SK-N-SH (cell line): ENCODE measurements at regions not wholly inside any gene's neighbourhood (a gene's known extent, or its start where the extent isn't known, plus 50 kb on each side); places are given as distances from the start of the nearest gene placed in this dataset.

ENCODE experiments used
- CTCF ChIA-PET: fragments of 300-600, 350-600 bp; formaldehyde crosslinking; extraction: SDS; loops from one replicate; lab custom pipeline; 2021; lab: Yijun Ruan, JAX
- POLR2A ChIA-PET: fragments of 350-600 bp; sonication (Branson Sonifier 250); formaldehyde crosslinking; extraction: SDS; loops from one replicate; lab custom pipeline; 2020; ENCODE audit warnings: antibody characterized with exemption, inconsistent platforms; lab: Yijun Ruan, JAX
- DNase-seq: peaks from one replicate; pipeline ENCODE4 v3.0.0; 2012
- H2AFZ ChIP-seq: fragments of 200-600 bp; sonication (generic); 2 replicates; pipeline ENCODE4 v1.8.1; 2016; ENCODE audit warnings: antibody characterized with exemption, mild to moderate bottlenecking, low read depth
- H3F3A ChIP-seq: fragments of 200-600 bp; sonication (generic); replicated peaks from 2 replicates; pipeline ENCODE3; 2016; ENCODE audit warnings: antibody characterized with exemption, mild to moderate bottlenecking; ENCODE audit not compliant: insufficient read depth
- H3K27ac ChIP-seq, 2 experiments: fragments of 200-500 bp in 1 of 2; fragments of 200-600 bp in 1 of 2; sonication (Bioruptor generic) in 1 of 2; sonication (generic), shearing (Covaris generic) in 1 of 2; 2 replicates each; pipeline versions ENCODE4 v1.5.1 to v1.6.1; 2014 to 2016; ENCODE audit warnings: low read depth in 2 of 2, inconsistent platforms in 1 of 2, low read length in 1 of 2, mild to moderate bottlenecking in 1 of 2, mixed read lengths in 1 of 2
- H3K27me3 ChIP-seq: fragments of 200-600 bp; sonication (generic), shearing (Covaris generic); 2 replicates; pipeline ENCODE4 v1.6.1; 2016; ENCODE audit warnings: mixed run types; ENCODE audit not compliant: insufficient read depth
- H3K36me3 ChIP-seq, 2 experiments: fragments of 200-500 bp in 1 of 2; fragments of 200-600 bp in 1 of 2; sonication (Bioruptor generic) in 1 of 2; sonication (generic) in 1 of 2; replicated peaks in 1 of 2; 2 replicates each; pipeline versions ENCODE3 to v1.5.1; 2014 to 2016; ENCODE audit warnings: low read length in 1 of 2, mild to moderate bottlenecking in 1 of 2; ENCODE audit not compliant: insufficient read depth in 2 of 2, control insufficient read depth in 1 of 2
- H3K4me1 ChIP-seq, 2 experiments: fragments of 200-500 bp in 1 of 2; fragments of 200-600 bp in 1 of 2; sonication (Bioruptor generic) in 1 of 2; sonication (generic), shearing (Covaris generic) in 1 of 2; 2 replicates each; pipeline versions ENCODE4 v1.5.1 to v1.6.1; 2014 to 2016; ENCODE audit warnings: low read depth in 1 of 2, low read length in 1 of 2, mixed run types in 1 of 2; ENCODE audit not compliant: insufficient read depth in 2 of 2, control insufficient read depth in 1 of 2
- H3K4me2 ChIP-seq: fragments of 200-600 bp; sonication (generic), shearing (Covaris generic); 2 replicates; pipeline ENCODE4 v1.6.1; 2017; ENCODE audit warnings: mixed run types
- H3K4me3 ChIP-seq, 2 experiments: fragments of 200-500 bp in 1 of 2; fragments of 200-600 bp in 1 of 2; sonication (Bioruptor generic) in 1 of 2; sonication (generic), shearing (Covaris generic) in 1 of 2; 2 replicates each; pipeline versions ENCODE4 v1.5.1 to v1.8.1; 2014 to 2016; ENCODE audit warnings: low read depth in 2 of 2, inconsistent platforms in 1 of 2, low read length in 1 of 2, mild to moderate bottlenecking in 1 of 2, mixed read lengths in 1 of 2, moderate library complexity in 1 of 2
- H3K79me2 ChIP-seq: fragments of 200-600 bp; sonication (generic); 2 replicates; pipeline ENCODE4 v1.8.1; 2017; ENCODE audit warnings: mild to moderate bottlenecking; ENCODE audit not compliant: insufficient read depth
- H3K9ac ChIP-seq: fragments of 200-600 bp; sonication (generic); 2 replicates; pipeline ENCODE4 v1.6.1; 2017; ENCODE audit warnings: mixed run types
- H3K9me2 ChIP-seq: fragments of 200-600 bp; sonication (generic); 2 replicates; pipeline ENCODE4 v1.6.1; 2017; ENCODE audit warnings: mixed run types
- H3K9me3 ChIP-seq: fragments of 200-600 bp; sonication (generic); 2 replicates; pipeline ENCODE4 v1.6.1; 2017; ENCODE audit warnings: mixed run types, mild to moderate bottlenecking, moderate library complexity
- H4K20me1 ChIP-seq: fragments of 200-600 bp; sonication (generic); 2 replicates; pipeline ENCODE4 v1.6.1; 2017; ENCODE audit warnings: mild to moderate bottlenecking, mixed run types; ENCODE audit not compliant: insufficient read depth
- CHD2 ChIP-seq: fragments of 150-350 bp; IDR thresholded peaks from 2 replicates; pipeline ENCODE4 v1.6.1; 2018; ENCODE audit warnings: low read length; ENCODE audit not compliant: partially characterized antibody
- ELF1 ChIP-seq: IDR thresholded peaks from 2 replicates; pipeline ENCODE4 v1.4.0; 2012
- EP300 ChIP-seq, 2 experiments: IDR thresholded peaks; 2 replicates each; pipeline versions ENCODE4 v1.4.0 to v1.6.1; 2012; ENCODE audit warnings: borderline replicate concordance in 1 of 2, low read depth in 1 of 2, low read length in 1 of 2
- FOXJ3 ChIP-seq: sonication (generic); formaldehyde crosslinking; IDR thresholded peaks from 2 replicates; pipeline ENCODE4 v1.5.1; 2020; ENCODE audit warnings: mild to moderate bottlenecking, missing genetic modification reagents
- GATA2 ChIP-seq: sonication (generic); formaldehyde crosslinking; IDR thresholded peaks from 2 replicates; pipeline ENCODE4 v1.5.0; 2020; ENCODE audit warnings: mild to moderate bottlenecking, missing genetic modification reagents
- IRF3 ChIP-seq: fragments of 150-350 bp; IDR thresholded peaks from 2 replicates; pipeline ENCODE4 v1.6.1; 2016; ENCODE audit warnings: mild to moderate bottlenecking, low read depth, low read length
- JUND ChIP-seq: IDR thresholded peaks from 2 replicates; pipeline ENCODE4 v1.4.0; 2012
- MEF2A ChIP-seq: IDR thresholded peaks from 2 replicates; pipeline ENCODE4 v1.4.0; 2012; ENCODE audit warnings: low read depth, borderline replicate concordance
- NFIC ChIP-seq: IDR thresholded peaks from 2 replicates; pipeline ENCODE4 v1.4.0; 2012; ENCODE audit warnings: borderline replicate concordance
- NRF1 ChIP-seq: IDR thresholded peaks from 2 replicates; pipeline ENCODE4 v1.6.1; 2012; ENCODE audit warnings: low read depth, mild to moderate bottlenecking, low read length
- PBX3 ChIP-seq: IDR thresholded peaks from 2 replicates; pipeline ENCODE4; 2012
- POLR2AphosphoS5 ChIP-seq: IDR thresholded peaks from 2 replicates; pipeline ENCODE4 v1.6.1; 2012; ENCODE audit warnings: low read depth, low read length
- RAD21 ChIP-seq: IDR thresholded peaks from 2 replicates; pipeline ENCODE4 v1.6.1; 2012; ENCODE audit warnings: mild to moderate bottlenecking, low read length
- REST ChIP-seq: IDR thresholded peaks from 2 replicates; pipeline ENCODE4 v1.6.1; 2012; ENCODE audit warnings: mild to moderate bottlenecking, low read depth, low read length, moderate library complexity
- RFX5 ChIP-seq: IDR thresholded peaks from 2 replicates; pipeline ENCODE4 v1.6.1; 2012; ENCODE audit warnings: mild to moderate bottlenecking, improper control_type of control experiment, low read length
- TAF1 ChIP-seq: IDR thresholded peaks from 2 replicates; pipeline ENCODE4 v1.6.1; 2012; ENCODE audit warnings: low read depth, mild to moderate bottlenecking, low read length, moderate library complexity, borderline replicate concordance
- TEAD4 ChIP-seq: IDR thresholded peaks from 2 replicates; pipeline ENCODE4 v1.4.0; 2012; ENCODE audit warnings: mild to moderate bottlenecking, borderline replicate concordance; ENCODE audit not compliant: insufficient read depth
- USF1 ChIP-seq: IDR thresholded peaks from 2 replicates; pipeline ENCODE4 v1.4.0; 2012; ENCODE audit warnings: low read depth, borderline replicate concordance
- USF2 ChIP-seq: fragments of 150-350 bp; IDR thresholded peaks from 2 replicates; pipeline ENCODE4 v1.6.1; 2017; ENCODE audit warnings: antibody characterized with exemption, low read length, low read depth, borderline replicate concordance
- WGBS: methylation state at CpG from one replicate; pipeline ENCODE4 v1.1.6; 2017; ENCODE audit warnings: low lambda C conversion rate; 5-methylcytosine and 5-hydroxymethylcytosine counted together

GRCh38 chr9:11471321-11471720 lies 858.5 kb upstream of the PTPRD start:
- no peaks in the 10 kb centered on the region for H3K9me2 ChIP-seq
- H3F3A ChIP-seq = no peaks in the 10 kb centered on the region
- H3K4me2 ChIP-seq = no peak overlapping the region
- H2AFZ ChIP-seq = no peak overlapping the region
- H3K9ac ChIP-seq = no peak overlapping the region
- POLR2A ChIA-PET = no interaction called here
- H4K20me1 ChIP-seq = no peaks in the 10 kb centered on the region
- H3K4me1 ChIP-seq = no peaks in the 10 kb centered on the region
- CTCF ChIA-PET = no interaction called here
- no peak overlapping the region for H3K27ac ChIP-seq
- no peaks in the 10 kb centered on the region for H3K9me3 ChIP-seq
- no peaks in the 10 kb centered on the region for H3K36me3 ChIP-seq
- WGBS = 13% methylated on average over 7 of the region's 9 CpGs
- DNase-seq = no peak
- no peak for TF ChIP-seq NFIC
- TF ChIP-seq GATA2 (CRISPR knock-in tag) = no peak
- TF ChIP-seq TAF1 = no peak
- TF ChIP-seq EP300 (IDR thresholded peaks at IDR 0.05; ENCODE audit: borderline replicate concordance in 1 of 2, low read depth in 1 of 2, low read length in 1 of 2) = no peak
- no peak for TF ChIP-seq CHD2
- no peak for TF ChIP-seq ELF1
- no peak for TF ChIP-seq FOXJ3 (CRISPR knock-in tag)
- no peak for TF ChIP-seq MEF2A
- TF ChIP-seq TEAD4 = no peak
- no peak for TF ChIP-seq JUND
- TF ChIP-seq PBX3 = no peak
- no peak for TF ChIP-seq RFX5
- no peak for TF ChIP-seq USF1
- TF ChIP-seq NRF1 = no peak
- TF ChIP-seq POLR2AphosphoS5 = no peak
- TF ChIP-seq REST = no peak
- TF ChIP-seq RAD21 = no peak
- no peak for TF ChIP-seq USF2
- no peak for TF ChIP-seq IRF3
- TF ChIP-seq, all 33 proteins: peak for 0
- H3K4me3 ChIP-seq = no peak overlapping the region
- H3K27me3 ChIP-seq = no peaks in the 10 kb centered on the region
- H3K79me2 ChIP-seq = no peaks in the 10 kb centered on the region
